GM23338 (cell line): ENCODE measurements at regions not wholly inside any gene's neighbourhood (a gene's known extent, or its start where the extent isn't known, plus 50 kb on each side); places are given as distances from the start of the nearest gene placed in this dataset.

Experiments
- ATAC-seq: fragments of 200-7000 bp; cut with Tn5 transposase; 3 replicates; pipeline ENCODE4 v1.9.1; 2020
- DNase-seq: peaks from one replicate; pipeline ENCODE4 v3.0.0-alpha.2; 2015; ENCODE audit warnings: low spot score
- H2AFZ ChIP-seq: fragments of 200-600 bp; sonication (generic); 2 replicates; pipeline ENCODE4 v1.8.0; 2016; ENCODE audit warnings: antibody characterized with exemption, mild to moderate bottlenecking, moderate library complexity
- H3F3A ChIP-seq: fragments of 200-600 bp; sonication (generic); replicated peaks from 2 replicates; pipeline ENCODE4 v1.8.0; 2017; ENCODE audit warnings: antibody characterized with exemption, mixed run types, low read depth
- H3K27ac ChIP-seq: fragments of 200-600 bp; sonication (generic); 2 replicates; pipeline ENCODE4 v1.6.1; 2016; ENCODE audit warnings: low read depth
- H3K27me3 ChIP-seq: fragments of 200-600 bp; sonication (generic); 2 replicates; pipeline ENCODE4 v1.8.0; 2016; ENCODE audit warnings: mild to moderate bottlenecking, mixed run types, moderate library complexity; ENCODE audit not compliant: insufficient read depth
- H3K36me3 ChIP-seq: fragments of 200-600 bp; sonication (generic); 2 replicates; pipeline ENCODE4 v1.8.0; 2016; ENCODE audit warnings: mild to moderate bottlenecking; ENCODE audit not compliant: insufficient read depth
- H3K4me1 ChIP-seq: fragments of 200-600 bp; sonication (generic); 2 replicates; pipeline ENCODE4 v1.8.0; 2016; ENCODE audit warnings: mild to moderate bottlenecking, moderate library complexity; ENCODE audit not compliant: insufficient read depth
- H3K4me2 ChIP-seq: fragments of 200-600 bp; sonication (generic); 2 replicates; pipeline ENCODE4 v1.7.1; 2017; ENCODE audit warnings: mixed run types
- H3K4me3 ChIP-seq: fragments of 200-600 bp; sonication (generic); 2 replicates; pipeline ENCODE4 v1.6.1; 2016; ENCODE audit warnings: mixed run types
- H3K79me2 ChIP-seq: fragments of 200-600 bp; sonication (generic); replicated peaks from 2 replicates; pipeline ENCODE4 v1.8.0; 2017; ENCODE audit warnings: mild to moderate bottlenecking; ENCODE audit not compliant: insufficient read depth
- H3K9me2 ChIP-seq: fragments of 200-600 bp; sonication (generic); 2 replicates; pipeline ENCODE4 v1.8.0; 2017; ENCODE audit not compliant: insufficient read depth
- H4K20me1 ChIP-seq: fragments of 200-600 bp; sonication (generic); replicated peaks from 2 replicates; pipeline ENCODE4 v1.8.0; 2017; ENCODE audit warnings: mild to moderate bottlenecking; ENCODE audit not compliant: insufficient read depth
- H3K27ac Mint-ChIP-seq: 2 replicates; pipeline ENCODE4 v1.8.0; 2020; ENCODE audit warnings: inconsistent platforms, mild to moderate bottlenecking, moderate library complexity, mixed read lengths
- H3K27me3 Mint-ChIP-seq: 3 replicates; pipeline ENCODE4 v1.8.0; 2022; ENCODE audit warnings: low read depth, mild to moderate bottlenecking, moderate library complexity, mixed read lengths, inconsistent platforms; ENCODE audit not compliant: insufficient read depth, poor library complexity
- H3K36me3 Mint-ChIP-seq: 3 replicates; pipeline ENCODE4 v1.8.0; 2021; ENCODE audit warnings: low read depth, mild to moderate bottlenecking, inconsistent platforms, moderate library complexity, mixed read lengths
- H3K4me1 Mint-ChIP-seq: 3 replicates; pipeline ENCODE4 v1.8.0; 2020; ENCODE audit warnings: mild to moderate bottlenecking, inconsistent platforms, mixed read lengths
- H3K4me3 Mint-ChIP-seq: 3 replicates; pipeline ENCODE4 v1.8.0; 2021; ENCODE audit warnings: moderate library complexity, mild to moderate bottlenecking, inconsistent platforms, mixed read lengths
- H3K9me3 Mint-ChIP-seq: 3 replicates; pipeline ENCODE4 v1.8.0; 2020; ENCODE audit warnings: moderate library complexity, mild to moderate bottlenecking, inconsistent platforms, mixed read lengths
- CTCF ChIP-seq, 2 experiments: fragments of 200-600 bp in 1 of 2; sonication (generic) in 1 of 2; conservative IDR thresholded peaks; 2 replicates each; pipeline versions ENCODE4 v1.5.1 to v1.6.1; 2016 to 2017; ENCODE audit warnings: antibody characterized with exemption in 2 of 2, low read depth in 2 of 2, mild to moderate bottlenecking in 2 of 2, moderate library complexity in 1 of 2
- EZH2 ChIP-seq: fragments of 200-600 bp; sonication (generic); IDR thresholded peaks from one replicate; pipeline ENCODE4 v1.8.0; 2017; ENCODE audit warnings: antibody characterized with exemption, mild to moderate bottlenecking, low read depth; ENCODE audit not compliant: unreplicated experiment
- JUNB ChIP-seq: IDR thresholded peaks from one replicate; pipeline ENCODE4 v1.6.1; 2016; ENCODE audit warnings: antibody characterized with exemption; ENCODE audit not compliant: unreplicated experiment
- REST ChIP-seq: IDR thresholded peaks from one replicate; pipeline ENCODE4 v1.6.1; 2018; ENCODE audit warnings: antibody characterized with exemption; ENCODE audit not compliant: unreplicated experiment
- ZNF114 ChIP-seq: fragments of 250-450 bp; sonication (Bioruptor Pico); IDR thresholded peaks from 2 replicates; pipeline ENCODE4 v1.5.0; 2020; ENCODE audit warnings: mild to moderate bottlenecking, moderate library complexity
- ZNF331 ChIP-seq: fragments of 250-450 bp; sonication (Bioruptor Pico); IDR thresholded peaks from 2 replicates; pipeline ENCODE4 v1.5.0; 2020; ENCODE audit warnings: low read depth, mild to moderate bottlenecking, moderate library complexity
- ZNF462 ChIP-seq: fragments of 250-450 bp; sonication (Bioruptor Pico); IDR thresholded peaks from 2 replicates; pipeline ENCODE4 v1.5.0; 2020; ENCODE audit warnings: mild to moderate bottlenecking, moderate library complexity

GRCh38 chr21:35906586-35906985, 153.7 kb downstream of the SETD4 start:
- Histone ChIP-seq H4K20me1 (no peaks in the 10 kb centered on the region), H3K4me3 (no peak overlapping the region), H3K4me1 (peaks cover 4% of the 10 kb centered on the region; the same call in 1 of the 2 replicates), H3F3A (no peaks in the 10 kb centered on the region), H3K27me3 (no peaks in the 10 kb centered on the region), H3K36me3 (no peaks in the 10 kb centered on the region), H3K4me2 (no peak overlapping the region), H3K27ac (no peak overlapping the region), H3K9me2 (peaks cover 4% of the 10 kb centered on the region; the same call in 1 of the 2 replicates), H2AFZ (peak overlapping the region; percentile 63; the same call in 1 of the 2 replicates), H3K79me2 (no peaks in the 10 kb centered on the region)
- ATAC-seq (no peak), DNase-seq (no peak)
- no peak for TF ChIP-seq EZH2
- Mint-ChIP-seq H3K36me3 (no peaks in the 10 kb centered on the region), H3K27ac (no peak overlapping the region), H3K4me3 (no peak overlapping the region), H3K4me1 (peaks cover 4% of the 10 kb centered on the region; the same call in 2 of the 3 replicates), H3K27me3 (peaks cover 4% of the 10 kb centered on the region), H3K9me3 (no peaks in the 10 kb centered on the region; the same call in 2 of the 3 replicates)

DNA sequence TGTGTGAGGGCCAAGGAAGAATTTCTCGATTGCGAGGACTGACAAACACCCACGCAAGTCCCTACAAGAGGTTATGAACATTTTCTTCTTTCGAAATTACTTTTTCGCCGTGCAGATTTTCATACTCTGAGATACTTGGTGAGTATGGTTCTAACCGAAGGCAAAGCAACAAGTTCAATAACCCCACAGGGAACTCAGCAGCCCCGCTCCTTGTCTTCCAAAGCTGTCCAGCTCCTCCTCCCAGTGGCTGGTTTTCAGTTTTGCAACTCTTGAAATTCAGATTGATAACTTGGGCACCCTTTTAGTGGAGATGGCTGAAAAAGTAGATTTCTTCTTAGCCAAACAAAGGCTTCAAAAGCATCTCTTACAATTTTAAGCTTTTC, 154.4 kb downstream of the SETD4 start:
- H3K4me1 Mint-ChIP-seq: peaks cover 4% of the 10 kb centered on the region; the same call in 2 of the 3 replicates
- H3K27ac Mint-ChIP-seq: no peak overlapping the region
- no peak overlapping the region for H3K4me3 Mint-ChIP-seq
- H3F3A ChIP-seq: no peaks in the 10 kb centered on the region
- H3K36me3 Mint-ChIP-seq: no peaks in the 10 kb centered on the region
- no peak overlapping the region for H3K4me2 ChIP-seq
- no peak overlapping the region for H3K4me3 ChIP-seq
- H3K4me1 ChIP-seq: peaks cover 4% of the 10 kb centered on the region; the same call in 1 of the 2 replicates
- no peaks in the 10 kb centered on the region for H3K36me3 ChIP-seq
- no peaks in the 10 kb centered on the region for H4K20me1 ChIP-seq
- peaks cover 4% of the 10 kb centered on the region; the same call in 1 of the 2 replicates for H3K9me2 ChIP-seq
- peak overlapping the region; percentile 63; the same call in 1 of the 2 replicates for H2AFZ ChIP-seq
- H3K27me3 ChIP-seq: no peaks in the 10 kb centered on the region
- no peak for ATAC-seq
- H3K79me2 ChIP-seq: no peaks in the 10 kb centered on the region
- no peak for TF ChIP-seq JUNB
- peak in 1 of 2 experiments; percentile 10; a peak in 1 of 4 replicates for TF ChIP-seq CTCF (conservative IDR thresholded peaks at IDR 0.05; ENCODE audit: low read depth in 2 of 2)
- TF ChIP-seq ZNF331: no peak
- TF ChIP-seq ZNF114 (CRISPR knock-in tag): no peak
- TF ChIP-seq REST: no peak
- no peak for TF ChIP-seq ZNF462 (CRISPR knock-in tag)
- no peak for DNase-seq
- H3K9me3 Mint-ChIP-seq: no peaks in the 10 kb centered on the region; the same call in 2 of the 3 replicates
- H3K27ac ChIP-seq: no peak overlapping the region
- H3K27me3 Mint-ChIP-seq: peaks cover 4% of the 10 kb centered on the region
